PFSK-1 (cell line): ENCODE measurements at regions not wholly inside any gene's neighbourhood (a gene's known extent, or its start where the extent isn't known, plus 50 kb on each side); places are given as distances from the start of the nearest gene placed in this dataset.

Experiments
- FOXP2 ChIP-seq: optimal IDR thresholded peaks from 2 replicates; pipeline ENCODE3; 2011; ENCODE audit warnings: borderline replicate concordance, control low read depth, inconsistent platforms; ENCODE audit not compliant: insufficient read depth; ENCODE audit errors: extremely low read length, extremely low read depth
- POLR2AphosphoS5 ChIP-seq: IDR thresholded peaks from 2 replicates; pipeline ENCODE4 v1.6.1; 2012; ENCODE audit warnings: low read depth, mild to moderate bottlenecking, control low read depth, low read length, moderate library complexity
- SIN3A ChIP-seq: IDR thresholded peaks from 2 replicates; pipeline ENCODE4 v1.6.1; 2012; ENCODE audit warnings: mild to moderate bottlenecking, low read length, moderate library complexity, borderline replicate concordance; ENCODE audit not compliant: insufficient read depth
- TAF1 ChIP-seq: IDR thresholded peaks from 2 replicates; pipeline ENCODE4 v1.6.1; 2012; ENCODE audit warnings: low read length, control low read depth, borderline replicate concordance; ENCODE audit not compliant: insufficient read depth
- TF ChIP-seq, protein P1 (sequence below), 2 experiments: IDR thresholded peaks; 2 replicates each; pipeline versions ENCODE4 v1.6.1 to v1.8.0; 2011 to 2012; ENCODE audit warnings: low read depth in 2 of 2, low read length in 2 of 2, control low read depth in 1 of 2, inconsistent platforms in 1 of 2, mild to moderate bottlenecking in 1 of 2, moderate library complexity in 1 of 2; ENCODE audit not compliant: insufficient read depth in 1 of 2

DNA sequence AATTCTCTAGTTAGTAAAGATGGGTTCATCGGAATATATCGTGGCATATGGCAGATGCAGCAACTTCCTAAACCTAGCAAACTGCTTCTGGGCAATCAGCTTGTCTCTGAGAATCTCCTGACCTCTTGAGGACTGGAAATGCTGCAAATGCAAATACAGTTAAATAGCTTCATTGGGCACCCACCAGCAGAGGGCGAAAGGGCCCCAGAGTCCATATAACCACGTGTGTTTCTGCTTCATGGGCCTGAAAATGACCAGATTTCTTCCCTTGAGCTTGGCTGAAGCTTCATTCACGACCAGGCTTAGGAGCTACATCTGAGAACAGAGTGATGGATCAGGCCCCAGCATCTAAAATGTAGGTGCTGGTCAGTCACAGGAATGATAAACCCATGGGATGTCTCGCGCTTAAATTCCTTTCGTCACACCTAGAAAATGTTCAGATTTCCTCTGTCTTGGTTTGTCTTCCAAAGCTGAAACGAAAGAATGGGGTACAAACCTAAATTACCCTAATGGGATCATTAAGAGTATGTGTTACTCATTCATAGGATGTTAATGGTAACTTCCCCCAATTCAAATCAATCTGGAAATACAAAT is 1482.5 kb upstream of the TMEM132C start:
- TF ChIP-seq SIN3A (no peak), TAF1 (no peak), FOXP2 (no peak), POLR2AphosphoS5 (no peak)
- TF ChIP-seq, protein P1, sequence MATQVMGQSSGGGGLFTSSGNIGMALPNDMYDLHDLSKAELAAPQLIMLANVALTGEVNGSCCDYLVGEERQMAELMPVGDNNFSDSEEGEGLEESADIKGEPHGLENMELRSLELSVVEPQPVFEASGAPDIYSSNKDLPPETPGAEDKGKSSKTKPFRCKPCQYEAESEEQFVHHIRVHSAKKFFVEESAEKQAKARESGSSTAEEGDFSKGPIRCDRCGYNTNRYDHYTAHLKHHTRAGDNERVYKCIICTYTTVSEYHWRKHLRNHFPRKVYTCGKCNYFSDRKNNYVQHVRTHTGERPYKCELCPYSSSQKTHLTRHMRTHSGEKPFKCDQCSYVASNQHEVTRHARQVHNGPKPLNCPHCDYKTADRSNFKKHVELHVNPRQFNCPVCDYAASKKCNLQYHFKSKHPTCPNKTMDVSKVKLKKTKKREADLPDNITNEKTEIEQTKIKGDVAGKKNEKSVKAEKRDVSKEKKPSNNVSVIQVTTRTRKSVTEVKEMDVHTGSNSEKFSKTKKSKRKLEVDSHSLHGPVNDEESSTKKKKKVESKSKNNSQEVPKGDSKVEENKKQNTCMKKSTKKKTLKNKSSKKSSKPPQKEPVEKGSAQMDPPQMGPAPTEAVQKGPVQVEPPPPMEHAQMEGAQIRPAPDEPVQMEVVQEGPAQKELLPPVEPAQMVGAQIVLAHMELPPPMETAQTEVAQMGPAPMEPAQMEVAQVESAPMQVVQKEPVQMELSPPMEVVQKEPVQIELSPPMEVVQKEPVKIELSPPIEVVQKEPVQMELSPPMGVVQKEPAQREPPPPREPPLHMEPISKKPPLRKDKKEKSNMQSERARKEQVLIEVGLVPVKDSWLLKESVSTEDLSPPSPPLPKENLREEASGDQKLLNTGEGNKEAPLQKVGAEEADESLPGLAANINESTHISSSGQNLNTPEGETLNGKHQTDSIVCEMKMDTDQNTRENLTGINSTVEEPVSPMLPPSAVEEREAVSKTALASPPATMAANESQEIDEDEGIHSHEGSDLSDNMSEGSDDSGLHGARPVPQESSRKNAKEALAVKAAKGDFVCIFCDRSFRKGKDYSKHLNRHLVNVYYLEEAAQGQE (IDR thresholded peaks at IDR 0.05; ENCODE audit: insufficient read depth in 1 of 2, low read depth in 2 of 2, low read length in 2 of 2) = no peak

- TF ChIP-seq, protein P1 (IDR thresholded peaks at IDR 0.05; ENCODE audit: insufficient read depth in 1 of 2, low read depth in 2 of 2, low read length in 2 of 2) = no peak
- TF ChIP-seq FOXP2 = no peak
- TF ChIP-seq SIN3A = no peak
- TF ChIP-seq TAF1 = no peak
- no peak for TF ChIP-seq POLR2AphosphoS5
Measured at GRCh38 chr12:126789963-126790362, 1477.0 kb upstream of the TMEM132C start.

DNA sequence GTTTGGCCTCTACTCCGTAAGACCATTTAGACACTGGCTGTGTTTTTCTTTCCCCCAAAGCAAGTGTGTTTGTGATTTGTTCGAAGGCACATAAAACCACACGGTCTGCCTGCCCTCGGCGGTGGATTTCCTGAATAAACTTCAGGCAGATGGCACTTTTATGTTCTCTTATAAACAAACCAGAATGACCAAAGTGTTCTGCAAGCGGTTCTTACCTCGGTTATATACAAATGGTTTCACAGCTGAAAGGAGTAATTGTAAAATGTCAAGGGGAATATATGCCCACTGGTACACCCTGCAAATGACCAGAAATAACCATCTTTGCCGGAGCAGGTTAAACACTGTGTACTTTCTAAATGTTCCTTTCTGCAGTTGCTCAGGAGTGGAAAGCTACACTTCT is 1475.8 kb upstream of the TMEM132C start:
- TF ChIP-seq FOXP2 = no peak
- no peak for TF ChIP-seq POLR2AphosphoS5
- no peak for TF ChIP-seq TAF1
- TF ChIP-seq, protein P1 (IDR thresholded peaks at IDR 0.05; ENCODE audit: insufficient read depth in 1 of 2, low read depth in 2 of 2, low read length in 2 of 2) = no peak
- no peak for TF ChIP-seq SIN3A

DNA sequence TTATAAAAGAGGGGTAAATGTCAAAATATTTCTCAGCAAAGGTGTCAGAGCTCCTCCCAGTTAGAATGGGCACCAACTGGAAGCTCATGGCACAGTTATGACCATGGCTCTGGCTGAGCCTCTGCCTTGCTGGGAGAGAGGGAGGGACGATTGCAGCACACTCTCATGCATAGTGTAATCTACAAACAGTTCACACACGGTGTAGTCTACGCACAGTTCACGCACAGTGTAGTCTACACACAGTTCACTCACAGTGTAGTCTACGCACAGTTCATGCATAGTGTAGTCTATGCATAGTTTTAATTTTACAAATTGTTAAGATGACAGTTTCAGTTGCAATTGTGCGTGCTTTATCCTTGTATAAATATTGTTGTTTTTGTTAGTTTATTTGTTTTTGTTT is 1474.6 kb upstream of the TMEM132C start:
- TF ChIP-seq, protein P1 (IDR thresholded peaks at IDR 0.05; ENCODE audit: insufficient read depth in 1 of 2, low read depth in 2 of 2, low read length in 2 of 2) = no peak
- TF ChIP-seq SIN3A = no peak
- no peak for TF ChIP-seq TAF1
- no peak for TF ChIP-seq POLR2AphosphoS5
- TF ChIP-seq FOXP2 = no peak
